Esophagus squamous epithelium (tissue), 5 donors: ENCODE measurements at regions not wholly inside any gene's neighbourhood (a gene's known extent, or its start where the extent isn't known, plus 50 kb on each side); places are given as distances from the start of the nearest gene placed in this dataset.
A peak's percentile ranks its signal among the peaks of the same experiment; 100 is the strongest.

Experiments used
- DNase-seq: peaks from one replicate; lab custom pipeline; 2025; lab: John Stamatoyannopoulos, UW
- H3K27ac ChIP-seq, 4 donors: fragments of 200-600 bp; sonication (generic); one replicate each; pipeline ENCODE4 v1.5.1; 2016 to 2019; ENCODE audit warnings: mild to moderate bottlenecking in 1 of 4
- H3K27me3 ChIP-seq, 4 donors: fragments of 200-600 bp; sonication (generic); 1 replicate in 3 of 4; 2 replicates in 1 of 4; pipeline versions ENCODE4 v1.5.1 to v1.6.0; 2017 to 2021; ENCODE audit warnings: antibody characterized with exemption in 1 of 4
- H3K36me3 ChIP-seq, 3 donors: fragments of 200-600 bp; sonication (generic); one replicate each; pipeline ENCODE4 v1.5.1; 2016 to 2019
- H3K4me1 ChIP-seq, 3 donors: fragments of 200-600 bp; sonication (generic); one replicate each; pipeline ENCODE4 v1.5.1; 2017 to 2019
- H3K4me3 ChIP-seq, 4 donors: fragments of 200-600 bp; sonication (generic); 1 replicate in 3 of 4; 2 replicates in 1 of 4; pipeline ENCODE4 v1.5.1; 2016 to 2019; ENCODE audit warnings: mild to moderate bottlenecking in 2 of 4, moderate library complexity in 1 of 4
- H3K9me3 ChIP-seq, 3 donors: fragments of 200-600 bp; sonication (generic); one replicate each; pipeline ENCODE4 v1.5.1; 2016 to 2019
- POLR2A ChIP-seq, 4 donors: fragments of 450-650 bp; IDR thresholded peaks; one replicate each; pipeline ENCODE4 v1.6.1; 2017; ENCODE audit warnings: antibody characterized with exemption in 4 of 4, mild to moderate bottlenecking in 4 of 4, moderate library complexity in 3 of 4
- WGBS, 2 donors: methylation state at CpG; one replicate each; pipeline ENCODE4 v1.1.5; 2018; 5-methylcytosine and 5-hydroxymethylcytosine counted together
- intact Hi-C: fragments of 100-400 bp; cut with DNase I; formaldehyde crosslinking; loops from one replicate; pipeline ENCODE4 v1.15.0; 2022
- TF ChIP-seq, protein P1 (sequence below), 6 experiments: fragments of 450-650 bp in 4 of 6; fragments of 200-600 bp in 2 of 6; sonication (generic) in 2 of 6; IDR thresholded peaks; one replicate each; pipeline ENCODE4 v1.5.1; 2016 to 2019; ENCODE audit warnings: antibody characterized with exemption in 6 of 6, mild to moderate bottlenecking in 4 of 6, moderate library complexity in 4 of 6
- donor health status: DM: yes; HTN: yes; CAD: no.

DNA sequence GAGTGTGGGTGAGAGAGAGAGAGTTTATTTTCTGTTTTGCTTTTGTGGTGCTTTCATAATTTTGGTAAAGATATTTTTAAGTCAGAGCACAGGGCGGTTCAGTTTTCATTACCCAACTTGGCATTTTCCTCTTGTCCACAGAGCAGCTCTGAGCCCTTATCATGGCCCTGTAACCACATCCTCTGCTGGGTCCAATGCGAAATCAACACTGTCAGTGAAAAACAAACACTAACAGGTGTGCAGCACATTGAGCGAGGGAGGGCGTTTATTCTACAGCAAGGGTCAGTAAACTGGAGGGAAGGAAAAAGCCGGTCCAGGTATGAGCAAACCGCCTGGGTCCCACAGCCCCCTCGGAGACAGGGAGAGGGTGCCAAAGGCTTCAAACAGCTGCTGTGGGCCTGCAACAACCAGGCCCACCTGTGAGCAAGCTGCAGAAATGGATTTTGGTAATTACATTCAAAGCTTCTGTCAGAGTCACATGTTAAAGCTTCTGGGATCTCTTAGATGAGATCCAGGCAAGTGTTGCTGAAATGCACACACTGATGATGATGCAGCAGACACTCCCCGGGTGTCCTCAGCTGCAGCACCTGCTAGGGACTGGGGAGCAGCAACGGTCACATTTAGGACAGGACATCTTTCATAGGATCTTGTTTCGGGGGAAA is 132.7 kb upstream of the DYRK2 start:
- Histone ChIP-seq H3K36me3 (no peaks in the 10 kb centered on the region), H3K4me1 (peaks cover 3 to 60% (median 6%) of the 10 kb centered on the region in 3 donors), H3K4me3 (no peak overlapping the region), H3K27ac (peak overlapping the region in 2 of 4 donors; percentile 14 to 58), H3K9me3 (no peaks in the 10 kb centered on the region), H3K27me3 (peaks cover 0 to 9% (median 0%) of the 10 kb centered on the region in 4 donors)
- TF ChIP-seq POLR2A (IDR thresholded peaks at IDR 0.05) = no peak
- TF ChIP-seq, protein P1, sequence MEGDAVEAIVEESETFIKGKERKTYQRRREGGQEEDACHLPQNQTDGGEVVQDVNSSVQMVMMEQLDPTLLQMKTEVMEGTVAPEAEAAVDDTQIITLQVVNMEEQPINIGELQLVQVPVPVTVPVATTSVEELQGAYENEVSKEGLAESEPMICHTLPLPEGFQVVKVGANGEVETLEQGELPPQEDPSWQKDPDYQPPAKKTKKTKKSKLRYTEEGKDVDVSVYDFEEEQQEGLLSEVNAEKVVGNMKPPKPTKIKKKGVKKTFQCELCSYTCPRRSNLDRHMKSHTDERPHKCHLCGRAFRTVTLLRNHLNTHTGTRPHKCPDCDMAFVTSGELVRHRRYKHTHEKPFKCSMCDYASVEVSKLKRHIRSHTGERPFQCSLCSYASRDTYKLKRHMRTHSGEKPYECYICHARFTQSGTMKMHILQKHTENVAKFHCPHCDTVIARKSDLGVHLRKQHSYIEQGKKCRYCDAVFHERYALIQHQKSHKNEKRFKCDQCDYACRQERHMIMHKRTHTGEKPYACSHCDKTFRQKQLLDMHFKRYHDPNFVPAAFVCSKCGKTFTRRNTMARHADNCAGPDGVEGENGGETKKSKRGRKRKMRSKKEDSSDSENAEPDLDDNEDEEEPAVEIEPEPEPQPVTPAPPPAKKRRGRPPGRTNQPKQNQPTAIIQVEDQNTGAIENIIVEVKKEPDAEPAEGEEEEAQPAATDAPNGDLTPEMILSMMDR (IDR thresholded peaks at IDR 0.05) = no peak
- WGBS, 2 donors = 67 to 73% methylated on average over 4 to 10 of the region's 10 CpGs
- intact Hi-C loops = no loop called here
- no peak for DNase-seq

DNA sequence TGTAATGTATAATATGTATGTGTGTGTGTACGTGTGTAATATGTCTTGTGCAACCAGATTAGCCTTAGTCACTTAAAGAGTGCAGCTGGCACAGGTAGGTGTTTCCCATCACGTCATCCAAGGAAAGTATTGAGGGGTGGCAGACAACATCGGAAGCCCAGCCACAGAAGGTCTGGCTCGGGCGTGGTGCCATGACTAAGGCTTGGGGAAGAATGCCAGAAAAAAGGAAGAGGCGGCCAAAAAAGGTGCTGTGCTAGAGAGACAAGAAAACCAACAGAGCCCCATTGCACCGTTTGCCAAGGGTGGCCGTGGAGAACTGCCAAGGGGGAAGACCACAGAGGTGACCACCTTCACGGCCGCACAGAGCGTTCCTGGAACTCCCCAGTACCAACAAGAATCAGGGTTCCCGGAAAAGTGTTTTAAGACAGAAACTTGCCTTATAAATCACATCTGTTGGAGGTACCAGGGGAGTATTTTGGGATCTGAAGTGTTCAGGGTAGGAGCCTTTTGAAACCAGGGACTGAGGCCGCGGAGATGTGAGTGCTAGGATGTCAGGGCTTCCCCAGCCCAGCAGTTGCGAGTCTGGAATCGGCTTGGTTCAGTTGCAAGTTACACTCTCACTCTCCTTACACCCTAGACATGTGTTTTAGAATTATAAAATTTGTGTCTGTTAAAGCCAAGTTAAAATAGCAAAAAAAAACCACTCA is 131.2 kb upstream of the DYRK2 start:
- TF ChIP-seq, protein P1 (IDR thresholded peaks at IDR 0.05) = no peak
- TF ChIP-seq POLR2A (IDR thresholded peaks at IDR 0.05) = no peak
- Histone ChIP-seq H3K4me3 (no peak overlapping the region), H3K27me3 (no peaks in the 10 kb centered on the region), H3K4me1 (peaks cover 3 to 63% (median 7%) of the 10 kb centered on the region in 3 donors), H3K9me3 (no peaks in the 10 kb centered on the region), H3K36me3 (no peaks in the 10 kb centered on the region), H3K27ac (peak overlapping the region; percentile 3 to 58 (median 27))
- no peak for DNase-seq
- intact Hi-C loops = no loop called here
- 29 to 54% methylated on average over 16 of the region's 16 CpGs for WGBS, 2 donors

DNA sequence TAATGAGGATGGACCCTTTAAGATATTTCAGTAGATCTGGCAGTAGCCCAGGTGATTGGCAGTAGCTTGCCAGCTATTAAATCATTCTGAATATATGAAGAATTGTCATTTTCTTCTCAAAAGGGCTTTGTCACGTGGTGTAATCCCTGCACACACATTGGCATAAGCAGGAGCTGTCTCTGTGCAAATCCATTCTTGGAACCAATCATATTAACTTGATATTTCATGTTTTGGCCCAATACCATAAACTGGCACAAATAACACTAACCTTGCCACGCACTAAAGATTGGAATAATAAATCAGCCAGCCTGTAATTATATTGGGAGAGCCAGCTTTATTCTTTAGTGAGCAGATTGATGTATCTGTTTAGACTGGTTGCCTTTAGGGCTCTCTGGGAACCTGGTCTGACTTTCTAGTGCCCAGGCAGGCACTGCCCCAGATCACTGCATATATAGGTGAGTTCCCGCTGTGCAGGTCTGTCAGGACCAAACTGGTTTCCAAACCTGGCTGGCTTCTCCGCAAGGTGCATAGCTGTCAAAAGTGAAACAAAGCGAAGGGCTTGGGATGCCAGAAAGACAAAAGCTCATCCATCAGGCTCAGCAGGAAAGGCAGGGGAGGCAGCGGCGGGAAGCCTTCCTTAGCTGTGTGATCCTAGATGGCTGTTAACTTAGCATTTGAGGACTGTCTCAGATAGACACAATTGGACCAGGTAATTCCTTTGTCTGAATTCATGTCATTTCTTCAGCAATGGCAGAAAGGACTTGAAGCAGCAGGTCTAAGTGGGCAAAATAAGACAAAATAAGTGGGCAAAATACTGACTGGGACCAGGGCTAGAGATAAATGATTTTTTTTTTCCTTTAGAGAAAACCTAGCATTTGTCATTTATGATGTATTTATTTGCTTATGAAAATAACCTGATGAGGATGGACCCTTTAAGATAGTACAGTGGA is 128.8 kb upstream of the DYRK2 start:
- 26 to 57% methylated on average over 5 to 6 of the region's 7 CpGs for whole genome bisulfite sequencing, 2 donors
- intact Hi-C loops = no loop called here
- Histone ChIP-seq H3K27me3 (no peaks in the 10 kb centered on the region), H3K36me3 (no peaks in the 10 kb centered on the region), H3K27ac (peak overlapping the region in 3 of 4 donors; percentile 43 to 76 (median 51)), H3K4me3 (no peak overlapping the region), H3K4me1 (peaks cover 3 to 60% (median 7%) of the 10 kb centered on the region in 3 donors), H3K9me3 (no peaks in the 10 kb centered on the region)
- DNase-seq = no peak
- TF ChIP-seq, protein P1 (IDR thresholded peaks at IDR 0.05) = no peak
- no peak for TF ChIP-seq POLR2A (IDR thresholded peaks at IDR 0.05)

DNA sequence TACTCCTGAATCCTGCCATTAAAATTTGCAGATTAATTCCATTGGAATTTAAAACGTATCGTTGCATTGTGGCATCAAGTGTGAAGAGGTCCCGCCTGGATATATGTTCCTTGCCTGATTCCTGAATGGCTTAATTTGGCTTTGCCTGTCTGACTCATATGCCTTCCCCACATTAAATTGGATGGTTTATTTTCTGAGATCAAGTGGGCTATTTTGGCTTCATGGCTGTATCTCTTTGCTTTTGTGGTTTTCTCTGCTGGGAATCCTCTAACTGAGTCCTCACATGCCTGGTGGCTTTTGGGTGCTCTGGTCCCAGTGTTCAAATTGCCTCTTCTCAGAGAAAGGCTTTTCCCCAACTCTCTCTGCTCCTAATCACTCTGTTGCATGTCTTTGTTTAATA is 127.9 kb upstream of the DYRK2 start:
- no peak for DNase-seq

More for the DNA sequence above, 127.9 kb upstream of the DYRK2 start:
- intact Hi-C loops = no loop called here
- H3K27ac ChIP-seq = no peak overlapping the region
- no peak overlapping the region for H3K4me3 ChIP-seq
- no peaks in the 10 kb centered on the region for H3K36me3 ChIP-seq
- TF ChIP-seq, protein P1 (IDR thresholded peaks at IDR 0.05) = no peak
- no peak for TF ChIP-seq POLR2A (IDR thresholded peaks at IDR 0.05)
- no peaks in the 10 kb centered on the region for H3K27me3 ChIP-seq
- peaks cover 3 to 52% (median 7%) of the 10 kb centered on the region in 3 donors for H3K4me1 ChIP-seq
- WGBS, 2 donors = 58 to 85% methylated on average over 3 of the region's 3 CpGs
- no peaks in the 10 kb centered on the region for H3K9me3 ChIP-seq
